Heart left ventricle (tissue), 16 donors: ENCODE measurements at regions not wholly inside any gene's neighbourhood (a gene's known extent, or its start where the extent isn't known, plus 50 kb on each side); places are given as distances from the start of the nearest gene placed in this dataset.

Experiments
- ATAC-seq, 4 donors: fragments of 200-7000 bp; cut with Tn5 transposase; one replicate each; pipeline ENCODE4 v1.9.1; 2020 to 2022; ENCODE audit warnings: moderate library complexity in 4 of 4, mild to moderate bottlenecking in 3 of 4, moderate number of reproducible peaks in 1 of 4
- DNase-seq, 5 donors: peaks; one replicate each; pipeline ENCODE4 v3.0.0-alpha.2; 2020
- H3K27ac ChIP-seq, 12 donors: fragments of 200-600 bp; sonication (generic) in 4 of 12; one replicate each; pipeline versions ENCODE4 v1.5.0 to v1.8.0; 2016 to 2022; ENCODE audit warnings: mild to moderate bottlenecking in 2 of 12
- H3K27me3 ChIP-seq, 9 donors: fragments of 200-600 bp; sonication (generic) in 2 of 9; one replicate each; pipeline versions ENCODE4 v1.5.1 to v1.8.0; 2016 to 2022; ENCODE audit warnings: mild to moderate bottlenecking in 3 of 9
- H3K36me3 ChIP-seq, 9 donors: fragments of 200-600 bp; sonication (generic) in 2 of 9; one replicate each; pipeline versions ENCODE4 v1.5.0 to v1.8.0; 2018 to 2022; ENCODE audit warnings: mild to moderate bottlenecking in 2 of 9
- H3K4me1 ChIP-seq, 12 donors: fragments of 200-600 bp; sonication (generic) in 4 of 12; one replicate each; pipeline versions ENCODE4 v1.5.0 to v1.8.0; 2016 to 2022; ENCODE audit warnings: mild to moderate bottlenecking in 3 of 12
- H3K4me3 ChIP-seq, 12 donors: fragments of 200-600 bp; sonication (generic) in 4 of 12; one replicate each; pipeline versions ENCODE4 v1.5.0 to v1.8.0; 2017 to 2022; ENCODE audit warnings: mild to moderate bottlenecking in 9 of 12, moderate library complexity in 4 of 12
- H3K9me3 ChIP-seq, 12 donors: fragments of 200-600 bp; sonication (generic) in 4 of 12; one replicate each; pipeline versions ENCODE4 v1.5.0 to v1.8.0; 2016 to 2022; ENCODE audit warnings: mild to moderate bottlenecking in 1 of 12
- CTCF ChIP-seq, 12 donors: fragments of 200-600 bp; sonication (generic) in 4 of 12; IDR thresholded peaks; one replicate each; pipeline versions ENCODE4 v1.5.0 to v1.8.0; 2018 to 2022; ENCODE audit warnings: antibody characterized with exemption in 12 of 12, mild to moderate bottlenecking in 5 of 12
- POLR2A ChIP-seq, 2 donors: fragments of 450-650 bp; IDR thresholded peaks; one replicate each; pipeline ENCODE4 v1.6.1; 2017; ENCODE audit warnings: antibody characterized with exemption in 2 of 2, mild to moderate bottlenecking in 2 of 2, moderate library complexity in 2 of 2
- WGBS, 4 donors: extraction: QIAGEN DNeasy Blood & Tissue Kit in 2 of 4; methylation state at CpG; one replicate each; pipeline versions ENCODE4 v1.1.5 to v1.1.7; 2013 to 2018; 5-methylcytosine and 5-hydroxymethylcytosine counted together
- intact Hi-C, 10 donors: fragments of 100-400 bp; cut with DNase I; formaldehyde crosslinking; loops; one replicate each; pipeline versions ENCODE4 v1.11.1 to v1.14.2; 2022
- donor health status: ischemic (EF 13 %, LVEDD 7.1; RV severe dilation, severe dysfunction).
- donor health status: healthy with polysubstance abuse.
- donor health status: DM: no; HTN: yes; CAD: no.
- donor health status: DM: no; HTN: no; CAD: no.
- donor health status: ischemic (EF 25% LVEDD 6.9; RV normal size, moderate dysfunction).
- donor health status: ischemic (EF 25% LVEDD 5.7; RV mildly dilated, moderate dysfunction).
- donor health status: healthy.
- donor health status: DM: yes; HTN: yes; CAD: no.
- donor health status: ischemic (EF 35%, LVEDD 5.7; RV mildly dilated, moderate dysfunction).
- donor health status: nonischemic (EF 11% LVEDD 7.7; RV severe dilation, severe dysfunction).
- donor health status: DM: yes; HTN: yes; CAD: no.
- donor health status: PGD.
- donor health status: ischemic (EF 29% LVEDD 5.4; RV normal size, mild dysfunction).
- donor health status: nonischemic (EF 23%, LVEDD 6.1; RV moderate dilation, normal function).

GRCh38 chr10:84900141-84900540 is 571.8 kb downstream of the CCSER2 start:
- ATAC-seq, result no peak
- TF ChIP-seq CTCF (IDR thresholded peaks at IDR 0.05) (no peak), POLR2A (IDR thresholded peaks at IDR 0.05) (no peak)
- Histone ChIP-seq H3K27ac (no peak overlapping the region), H3K4me1 (peaks cover 0 to 10% (median 0%) of the 10 kb centered on the region in 12 donors), H3K4me3 (no peak overlapping the region), H3K9me3 (no peaks in the 10 kb centered on the region), H3K27me3 (peaks cover 0 to 7% (median 0%) of the 10 kb centered on the region in 9 donors), H3K36me3 (no peaks in the 10 kb centered on the region)
- 69 to 80% (median 77%) methylated on average over 2 of the region's 2 CpGs for WGBS, 4 donors
- intact Hi-C loops, result loop anchor here in 1 of 10 donors (10.0 kb wide), 1 partner anchor 115 kb away; no protein-coding TSS in a partner anchor
- DNase-seq, result no peak

- WGBS, 4 donors, result 55 to 76% (median 65%) methylated on average over 3 of the region's 3 CpGs
- H3K9me3 ChIP-seq, result no peaks in the 10 kb centered on the region
- intact Hi-C loops, result loop anchor here in 1 of 10 donors (10.0 kb wide), 1 partner anchor 117 kb away; no protein-coding TSS in a partner anchor
- DNase-seq (no peak), ATAC-seq (no peak)
- H3K27me3 ChIP-seq, result peaks cover 0 to 7% (median 0%) of the 10 kb centered on the region in 9 donors
- no peak overlapping the region for H3K4me3 ChIP-seq
- no peak overlapping the region for H3K27ac ChIP-seq
- H3K36me3 ChIP-seq, result no peaks in the 10 kb centered on the region
- peaks cover 0 to 10% (median 0%) of the 10 kb centered on the region in 12 donors for H3K4me1 ChIP-seq
- TF ChIP-seq CTCF (IDR thresholded peaks at IDR 0.05) (no peak), POLR2A (IDR thresholded peaks at IDR 0.05) (no peak)
These were observed 573.5 kb downstream of the CCSER2 start for GRCh38 chr10:84901885-84902284.

GRCh38 chr10:84902553-84902952 is 574.2 kb downstream of the CCSER2 start:
- Histone ChIP-seq H3K27ac (no peak overlapping the region), H3K36me3 (no peaks in the 10 kb centered on the region), H3K4me3 (no peak overlapping the region), H3K27me3 (peaks cover 0 to 7% (median 0%) of the 10 kb centered on the region in 9 donors), H3K9me3 (no peaks in the 10 kb centered on the region), H3K4me1 (peaks cover 0 to 10% (median 0%) of the 10 kb centered on the region in 12 donors)
- ATAC-seq, result no peak
- TF ChIP-seq POLR2A (IDR thresholded peaks at IDR 0.05), result no peak
- TF ChIP-seq CTCF (IDR thresholded peaks at IDR 0.05), result no peak
- 25 to 42% (median 28%) methylated on average over 3 of the region's 3 CpGs for WGBS, 4 donors
- no peak for DNase-seq
- intact Hi-C loops, result loop anchor here in 1 of 10 donors (10.0 kb wide), 1 partner anchor 118 kb away; no protein-coding TSS in a partner anchor

GRCh38 chr10:84903320-84903719 is 574.9 kb downstream of the CCSER2 start:
- Histone ChIP-seq H3K4me1 (peaks cover 0 to 10% (median 0%) of the 10 kb centered on the region in 12 donors), H3K27me3 (peaks cover 0 to 7% (median 0%) of the 10 kb centered on the region in 9 donors), H3K9me3 (no peaks in the 10 kb centered on the region), H3K4me3 (no peak overlapping the region), H3K27ac (no peak overlapping the region), H3K36me3 (no peaks in the 10 kb centered on the region)
- DNase-seq, result no peak
- intact Hi-C loops, result loop anchor here in 1 of 10 donors (10.0 kb wide), 1 partner anchor 119 kb away; no protein-coding TSS in a partner anchor
- ATAC-seq, result no peak
- TF ChIP-seq POLR2A (IDR thresholded peaks at IDR 0.05), result no peak
